ENCODE measurements at regions not wholly inside any gene's neighbourhood (a gene's known extent, or its start where the extent isn't known, plus 50 kb on each side); places are given as distances from the start of the nearest gene placed in this dataset.

DNA sequence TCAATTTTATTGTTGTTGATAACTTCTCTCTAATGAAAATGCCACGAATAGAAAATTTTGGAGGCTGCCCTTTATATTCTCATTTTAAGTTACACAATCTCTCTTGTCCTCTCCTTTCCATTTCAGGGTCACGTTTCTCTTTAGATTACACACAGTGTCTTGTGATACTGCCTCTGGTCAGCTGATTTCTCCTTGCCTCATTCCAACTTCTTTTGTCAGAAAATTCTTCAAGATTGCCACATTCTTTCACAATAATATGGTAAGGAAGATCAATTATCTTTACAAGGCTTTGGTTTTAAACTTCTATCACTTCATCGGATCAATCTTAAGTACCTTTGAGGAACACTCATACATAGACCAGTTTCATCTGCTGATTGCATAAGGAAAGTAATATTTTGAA, 370.3 kb downstream of the RFPL4B start:
- no peak for DNase-seq (ENCODE audit: low read depth in 1 of 2, low spot score in 1 of 2)
- no peak overlapping the region for H3K27ac ChIP-seq (replicated peaks)
- TF ChIP-seq GABPA (IDR thresholded peaks at IDR 0.05; ENCODE audit: low read depth) (no peak), POLR2AphosphoS5 (IDR thresholded peaks at IDR 0.05; ENCODE audit: low read depth) (no peak), SPI1 (IDR thresholded peaks at IDR 0.05; ENCODE audit: borderline replicate concordance, low read depth) (no peak)
- TF ChIP-seq, protein P1, sequence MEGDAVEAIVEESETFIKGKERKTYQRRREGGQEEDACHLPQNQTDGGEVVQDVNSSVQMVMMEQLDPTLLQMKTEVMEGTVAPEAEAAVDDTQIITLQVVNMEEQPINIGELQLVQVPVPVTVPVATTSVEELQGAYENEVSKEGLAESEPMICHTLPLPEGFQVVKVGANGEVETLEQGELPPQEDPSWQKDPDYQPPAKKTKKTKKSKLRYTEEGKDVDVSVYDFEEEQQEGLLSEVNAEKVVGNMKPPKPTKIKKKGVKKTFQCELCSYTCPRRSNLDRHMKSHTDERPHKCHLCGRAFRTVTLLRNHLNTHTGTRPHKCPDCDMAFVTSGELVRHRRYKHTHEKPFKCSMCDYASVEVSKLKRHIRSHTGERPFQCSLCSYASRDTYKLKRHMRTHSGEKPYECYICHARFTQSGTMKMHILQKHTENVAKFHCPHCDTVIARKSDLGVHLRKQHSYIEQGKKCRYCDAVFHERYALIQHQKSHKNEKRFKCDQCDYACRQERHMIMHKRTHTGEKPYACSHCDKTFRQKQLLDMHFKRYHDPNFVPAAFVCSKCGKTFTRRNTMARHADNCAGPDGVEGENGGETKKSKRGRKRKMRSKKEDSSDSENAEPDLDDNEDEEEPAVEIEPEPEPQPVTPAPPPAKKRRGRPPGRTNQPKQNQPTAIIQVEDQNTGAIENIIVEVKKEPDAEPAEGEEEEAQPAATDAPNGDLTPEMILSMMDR (IDR thresholded peaks at IDR 0.05; ENCODE audit: insufficient read depth, low read length) = no peak
- TF ChIP-seq, protein P2, sequence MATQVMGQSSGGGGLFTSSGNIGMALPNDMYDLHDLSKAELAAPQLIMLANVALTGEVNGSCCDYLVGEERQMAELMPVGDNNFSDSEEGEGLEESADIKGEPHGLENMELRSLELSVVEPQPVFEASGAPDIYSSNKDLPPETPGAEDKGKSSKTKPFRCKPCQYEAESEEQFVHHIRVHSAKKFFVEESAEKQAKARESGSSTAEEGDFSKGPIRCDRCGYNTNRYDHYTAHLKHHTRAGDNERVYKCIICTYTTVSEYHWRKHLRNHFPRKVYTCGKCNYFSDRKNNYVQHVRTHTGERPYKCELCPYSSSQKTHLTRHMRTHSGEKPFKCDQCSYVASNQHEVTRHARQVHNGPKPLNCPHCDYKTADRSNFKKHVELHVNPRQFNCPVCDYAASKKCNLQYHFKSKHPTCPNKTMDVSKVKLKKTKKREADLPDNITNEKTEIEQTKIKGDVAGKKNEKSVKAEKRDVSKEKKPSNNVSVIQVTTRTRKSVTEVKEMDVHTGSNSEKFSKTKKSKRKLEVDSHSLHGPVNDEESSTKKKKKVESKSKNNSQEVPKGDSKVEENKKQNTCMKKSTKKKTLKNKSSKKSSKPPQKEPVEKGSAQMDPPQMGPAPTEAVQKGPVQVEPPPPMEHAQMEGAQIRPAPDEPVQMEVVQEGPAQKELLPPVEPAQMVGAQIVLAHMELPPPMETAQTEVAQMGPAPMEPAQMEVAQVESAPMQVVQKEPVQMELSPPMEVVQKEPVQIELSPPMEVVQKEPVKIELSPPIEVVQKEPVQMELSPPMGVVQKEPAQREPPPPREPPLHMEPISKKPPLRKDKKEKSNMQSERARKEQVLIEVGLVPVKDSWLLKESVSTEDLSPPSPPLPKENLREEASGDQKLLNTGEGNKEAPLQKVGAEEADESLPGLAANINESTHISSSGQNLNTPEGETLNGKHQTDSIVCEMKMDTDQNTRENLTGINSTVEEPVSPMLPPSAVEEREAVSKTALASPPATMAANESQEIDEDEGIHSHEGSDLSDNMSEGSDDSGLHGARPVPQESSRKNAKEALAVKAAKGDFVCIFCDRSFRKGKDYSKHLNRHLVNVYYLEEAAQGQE (IDR thresholded peaks at IDR 0.05; ENCODE audit: insufficient replicate concordance, low read depth) = no peak
- H3K4me3 ChIP-seq (replicated peaks; ENCODE audit: insufficient read depth, low read length) = no peak overlapping the region
- H3K27me3 ChIP-seq (ENCODE audit: insufficient read depth, poor library complexity, severe bottlenecking) = no peaks in the 10 kb centered on the region

GRCh38 chr6:112717856-112718255, 370.7 kb downstream of the RFPL4B start:
- no peaks in the 10 kb centered on the region for H3K27me3 ChIP-seq (ENCODE audit: insufficient read depth, poor library complexity, severe bottlenecking)
- no peak overlapping the region for H3K4me3 ChIP-seq (replicated peaks; ENCODE audit: insufficient read depth, low read length)
- no peak for DNase-seq (ENCODE audit: low read depth in 1 of 2, low spot score in 1 of 2)
- TF ChIP-seq, protein P1 (IDR thresholded peaks at IDR 0.05; ENCODE audit: insufficient read depth, low read length) = no peak
- TF ChIP-seq, protein P2 (IDR thresholded peaks at IDR 0.05; ENCODE audit: insufficient replicate concordance, low read depth) = no peak
- TF ChIP-seq SPI1 (IDR thresholded peaks at IDR 0.05; ENCODE audit: borderline replicate concordance, low read depth) = no peak
- TF ChIP-seq GABPA (IDR thresholded peaks at IDR 0.05; ENCODE audit: low read depth) = no peak
- no peak for TF ChIP-seq POLR2AphosphoS5 (IDR thresholded peaks at IDR 0.05; ENCODE audit: low read depth)
- H3K27ac ChIP-seq (replicated peaks) = no peak overlapping the region

DNA sequence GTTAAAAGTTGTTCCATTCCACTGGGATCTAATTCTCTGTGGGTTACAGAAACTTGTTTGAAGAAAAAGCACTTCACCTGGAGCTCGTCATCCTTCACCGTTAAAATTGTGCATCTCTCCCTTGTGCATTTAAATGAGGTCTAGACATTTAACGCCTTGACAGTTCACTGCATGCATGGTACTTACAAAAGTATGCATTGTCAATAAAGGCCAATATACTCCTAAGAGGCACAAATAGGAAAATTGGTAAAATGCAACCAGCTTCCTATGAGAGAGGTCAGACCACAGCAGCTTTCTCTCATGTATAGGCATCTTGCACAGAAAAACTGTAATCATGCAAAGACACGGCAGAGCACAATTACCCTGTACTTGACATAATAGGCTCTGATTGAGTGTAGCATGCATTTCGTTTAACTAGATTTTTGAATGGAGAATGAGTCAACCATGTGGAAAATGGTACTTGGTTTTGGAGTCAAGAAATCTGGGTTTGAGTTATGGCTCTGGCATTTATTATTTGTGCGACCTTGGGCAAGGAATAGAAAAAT, 378.5 kb downstream of the RFPL4B start:
- Histone ChIP-seq H3K27me3 (ENCODE audit: insufficient read depth, poor library complexity, severe bottlenecking) (no peaks in the 10 kb centered on the region), H3K4me3 (replicated peaks; ENCODE audit: insufficient read depth, low read length) (no peak overlapping the region), H3K27ac (replicated peaks) (no peak overlapping the region)
- DNase-seq (ENCODE audit: low read depth in 1 of 2, low spot score in 1 of 2) = no peak
- TF ChIP-seq SPI1 (IDR thresholded peaks at IDR 0.05; ENCODE audit: borderline replicate concordance, low read depth) (no peak), POLR2AphosphoS5 (IDR thresholded peaks at IDR 0.05; ENCODE audit: low read depth) (no peak), GABPA (IDR thresholded peaks at IDR 0.05; ENCODE audit: low read depth) (no peak)
- TF ChIP-seq, protein P2 (IDR thresholded peaks at IDR 0.05; ENCODE audit: insufficient replicate concordance, low read depth) = no peak
- TF ChIP-seq, protein P1 (IDR thresholded peaks at IDR 0.05; ENCODE audit: insufficient read depth, low read length) = no peak
